GM12874 (cell line): ENCODE measurements at regions not wholly inside any gene's neighbourhood (a gene's known extent, or its start where the extent isn't known, plus 50 kb on each side); places are given as distances from the start of the nearest gene placed in this dataset.

Experiments used
- CTCF ChIP-seq: IDR thresholded peaks from 2 replicates; pipeline ENCODE4 v1.5.1; 2011; ENCODE audit warnings: low read depth, mild to moderate bottlenecking, control low read depth, low read length, moderate library complexity; ENCODE audit not compliant: insufficient read depth

- no peak for TF ChIP-seq CTCF
Observed at GRCh38 chr6:135576055-135576454, 78.5 kb upstream of the AHI1 start.

GRCh38 chr6:135577059-135577538, 79.6 kb upstream of the AHI1 start:
- no peak for TF ChIP-seq CTCF

GRCh38 chr6:135578976-135579375, 81.4 kb upstream of the AHI1 start:
- TF ChIP-seq CTCF = no peak

GRCh38 chr6:135581211-135581610, 83.7 kb upstream of the AHI1 start:
- TF ChIP-seq CTCF = no peak

GRCh38 chr6:135583256-135583761, 85.8 kb upstream of the AHI1 start:
- TF ChIP-seq CTCF = no peak

- TF ChIP-seq CTCF = no peak
Observed at GRCh38 chr6:135586388-135586787, 88.8 kb upstream of the AHI1 start.

GRCh38 chr6:135586844-135587243, 89.3 kb upstream of the AHI1 start:
- no peak for TF ChIP-seq CTCF
